SU-DHL-6 (cell line): ENCODE measurements at regions not wholly inside any gene's neighbourhood (a gene's known extent, or its start where the extent isn't known, plus 50 kb on each side); places are given as distances from the start of the nearest gene placed in this dataset.

Experiments
- H2AFZ ChIP-seq: fragments of 200-600 bp; sonication (generic); 2 replicates; pipeline ENCODE4 v1.6.1; 2014; ENCODE audit warnings: low read depth, mild to moderate bottlenecking, moderate library complexity, mixed read lengths, antibody characterized with exemption, low read length; ENCODE audit not compliant: severe bottlenecking
- H3F3A ChIP-seq: fragments of 200-600 bp; shearing (Covaris generic); 2 replicates; pipeline ENCODE4 v1.6.0; 2016; ENCODE audit warnings: antibody characterized with exemption, mild to moderate bottlenecking; ENCODE audit not compliant: insufficient read depth
- H3K27ac ChIP-seq: fragments of 200-600 bp; sonication (generic); 2 replicates; pipeline ENCODE4 v1.5.1; 2016; ENCODE audit warnings: low read depth, mild to moderate bottlenecking, low read length, moderate library complexity, mixed read lengths
- H3K27me3 ChIP-seq: fragments of 200-600 bp; sonication (generic), shearing (Covaris generic); 2 replicates; pipeline ENCODE4 v1.6.0; 2014; ENCODE audit warnings: mild to moderate bottlenecking, low read length
- H3K36me3 ChIP-seq: fragments of 200-600 bp; sonication (generic); 2 replicates; pipeline ENCODE4 v1.6.1; 2014; ENCODE audit warnings: mild to moderate bottlenecking, low read length, mixed read lengths
- H3K4me2 ChIP-seq: fragments of 300-600, 200-600 bp; shearing (Covaris generic), sonication (generic); 2 replicates; pipeline ENCODE4 v1.6.0; 2014; ENCODE audit warnings: low read length, low read depth, mild to moderate bottlenecking; ENCODE audit not compliant: poor library complexity, severe bottlenecking
- H3K4me3 ChIP-seq: fragments of 200-600 bp; sonication (generic); 2 replicates; pipeline ENCODE4 v1.5.1; 2014; ENCODE audit warnings: antibody characterized with exemption, low read length, mild to moderate bottlenecking, mixed read lengths; ENCODE audit not compliant: insufficient read depth, poor library complexity, severe bottlenecking
- H3K79me2 ChIP-seq: fragments of 200-600 bp; sonication (generic); 2 replicates; pipeline ENCODE4 v1.6.1; 2014; ENCODE audit warnings: mild to moderate bottlenecking, low read length, moderate library complexity; ENCODE audit not compliant: insufficient read depth
- H3K9ac ChIP-seq: fragments of 200-600 bp; sonication (generic); 2 replicates; pipeline ENCODE4 v1.7.0; 2014; ENCODE audit warnings: mild to moderate bottlenecking, low read length
- H3K9me2 ChIP-seq: fragments of 200-600 bp; sonication (generic); replicated peaks from 2 replicates; pipeline ENCODE4 v1.6.1; 2014; ENCODE audit warnings: low read length; ENCODE audit not compliant: insufficient read depth
- H3K9me3 ChIP-seq: fragments of 200-600 bp; sonication (generic); 2 replicates; pipeline ENCODE4 v1.6.1; 2014; ENCODE audit warnings: low read length, mixed read lengths; ENCODE audit not compliant: insufficient read depth
- H4K20me1 ChIP-seq: fragments of 200-600 bp; sonication (generic); 2 replicates; pipeline ENCODE4 v1.6.1; 2014; ENCODE audit warnings: low read depth, mild to moderate bottlenecking, antibody characterized with exemption, low read length, moderate library complexity, mixed read lengths
- CTCF ChIP-seq: fragments of 200-600 bp; sonication (generic); IDR thresholded peaks from one replicate; pipeline ENCODE4 v1.5.1; 2017; ENCODE audit warnings: antibody characterized with exemption, mild to moderate bottlenecking, low read length, moderate library complexity; ENCODE audit not compliant: insufficient read depth, poor library complexity, severe bottlenecking
- EZH2phosphoT487 ChIP-seq: fragments of 200-600 bp; sonication (generic), shearing (Covaris generic); conservative IDR thresholded peaks from 2 replicates; pipeline ENCODE4 v1.6.1; 2018; ENCODE audit warnings: mild to moderate bottlenecking, antibody characterized with exemption, low read length, moderate library complexity, mixed read lengths

DNA sequence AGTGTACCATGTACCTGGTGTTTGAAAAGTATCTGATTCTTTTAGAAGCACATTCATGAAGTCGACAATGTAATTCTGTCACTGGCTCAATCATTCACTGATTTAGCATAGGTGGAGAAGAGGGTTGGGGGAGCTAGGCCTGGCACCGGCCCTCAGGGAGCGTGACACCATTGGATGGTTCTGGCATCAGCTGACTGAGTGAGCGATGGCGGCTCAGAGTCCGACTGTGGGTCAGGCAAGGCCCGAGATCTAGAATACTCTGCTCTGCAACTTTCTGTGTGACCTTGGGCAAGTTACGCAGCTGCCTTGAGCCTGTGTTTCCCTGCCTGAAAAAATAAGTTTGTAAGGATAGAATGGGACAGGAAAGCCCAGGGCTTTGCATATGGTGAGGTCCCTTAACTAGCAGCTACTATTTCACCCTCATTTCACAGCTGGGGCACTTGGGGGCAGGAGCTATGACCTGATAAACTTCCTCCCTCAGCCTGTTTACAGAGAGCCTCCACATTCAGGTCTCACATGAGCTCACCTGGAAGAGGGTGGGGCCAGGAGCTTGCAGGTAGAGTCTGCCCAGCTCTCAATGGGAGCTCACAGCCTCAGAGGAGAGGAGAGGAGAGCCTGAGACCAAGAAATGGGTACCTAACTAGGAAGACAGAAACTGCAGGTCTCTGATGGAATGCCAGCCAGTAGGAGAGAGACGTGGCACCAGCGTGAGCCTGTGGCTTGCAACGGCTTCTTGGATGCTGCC, 153.7 kb upstream of the TLE3 start:
- Histone ChIP-seq H3K4me3 (no peak overlapping the region), H2AFZ (no peak overlapping the region), H3K9me3 (no peaks in the 10 kb centered on the region), H4K20me1 (no peaks in the 10 kb centered on the region), H3K4me2 (no peak overlapping the region), H3K27ac (no peak overlapping the region), H3F3A (0 out of 2 replicates have a peak, but pooled peaks cover 3% of the 10 kb centered on the region), H3K36me3 (no peaks in the 10 kb centered on the region), H3K27me3 (no peaks in the 10 kb centered on the region), H3K79me2 (no peaks in the 10 kb centered on the region), H3K9ac (no peak overlapping the region), H3K9me2 (no peaks in the 10 kb centered on the region)
- TF ChIP-seq CTCF (no peak), EZH2phosphoT487 (no peak)

DNA sequence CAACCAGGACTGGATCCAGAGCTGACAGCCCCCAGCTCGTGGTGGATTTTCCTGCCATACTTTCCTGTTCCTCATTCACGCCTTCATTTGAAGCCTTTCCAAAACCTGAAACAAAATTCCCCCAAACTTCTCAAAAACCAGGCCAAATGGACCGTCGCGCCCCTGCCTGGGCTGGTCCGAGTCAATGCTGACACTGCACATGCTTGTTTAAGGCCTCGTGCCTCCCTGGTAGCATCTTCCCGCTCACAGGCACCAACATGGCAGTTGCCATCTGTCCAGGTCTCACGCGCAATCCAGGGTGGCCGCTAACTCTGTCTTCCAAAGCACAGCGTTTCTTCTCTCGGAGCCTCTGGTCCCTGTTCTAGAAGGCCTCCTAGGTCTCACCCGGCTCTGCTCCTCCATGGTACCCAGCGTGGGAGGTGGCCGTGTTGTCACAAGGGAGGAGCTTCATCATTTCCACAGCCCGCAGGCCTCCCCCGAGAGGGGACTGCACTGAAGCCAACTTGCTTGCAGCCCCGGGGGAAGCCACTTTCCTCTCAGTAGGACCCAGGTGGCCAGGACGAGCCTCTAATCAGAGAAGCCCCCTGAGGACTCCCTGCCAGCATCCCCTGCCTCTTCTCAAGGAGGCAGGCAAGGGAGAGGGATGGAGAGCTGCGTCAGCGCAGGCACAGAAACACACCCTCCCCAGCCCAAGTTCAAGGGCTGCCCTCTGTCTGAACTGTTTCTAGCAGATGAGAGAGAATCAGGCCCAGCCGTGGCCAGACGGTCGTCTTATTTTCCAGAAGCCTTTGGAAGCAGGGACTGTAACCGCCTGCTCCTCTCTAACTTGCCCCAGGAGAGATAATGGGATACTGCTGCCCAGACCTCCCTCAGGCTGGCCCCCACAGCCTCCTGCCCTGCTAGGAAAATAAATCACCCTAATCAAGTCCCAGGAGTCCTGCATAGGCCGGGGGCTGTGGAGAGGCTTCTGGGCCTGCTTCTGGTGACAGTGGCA, 152.8 kb upstream of the TLE3 start:
- H3F3A ChIP-seq = no peaks in the 10 kb centered on the region
- H3K79me2 ChIP-seq = no peaks in the 10 kb centered on the region
- TF ChIP-seq EZH2phosphoT487 (no peak), CTCF (no peak)
- H3K27ac ChIP-seq = no peak overlapping the region
- H4K20me1 ChIP-seq = no peaks in the 10 kb centered on the region
- H3K27me3 ChIP-seq = no peaks in the 10 kb centered on the region
- H3K9me3 ChIP-seq = no peaks in the 10 kb centered on the region
- no peak overlapping the region for H3K9ac ChIP-seq
- H3K36me3 ChIP-seq = no peaks in the 10 kb centered on the region
- H2AFZ ChIP-seq = no peak overlapping the region
- H3K4me3 ChIP-seq = no peak overlapping the region
- no peaks in the 10 kb centered on the region for H3K9me2 ChIP-seq
- no peak overlapping the region for H3K4me2 ChIP-seq

GRCh38 chr15:70249616-70250015, 151.9 kb upstream of the TLE3 start:
- H4K20me1 ChIP-seq = no peaks in the 10 kb centered on the region
- no peaks in the 10 kb centered on the region for H3F3A ChIP-seq
- no peaks in the 10 kb centered on the region for H3K9me3 ChIP-seq
- no peak overlapping the region for H3K4me2 ChIP-seq
- no peaks in the 10 kb centered on the region for H3K27me3 ChIP-seq
- no peaks in the 10 kb centered on the region for H3K79me2 ChIP-seq
- no peak for TF ChIP-seq CTCF
- TF ChIP-seq EZH2phosphoT487 = no peak
- no peak overlapping the region for H3K27ac ChIP-seq
- no peak overlapping the region for H3K4me3 ChIP-seq
- no peaks in the 10 kb centered on the region for H3K36me3 ChIP-seq
- H3K9ac ChIP-seq = no peak overlapping the region
- no peak overlapping the region for H2AFZ ChIP-seq
- H3K9me2 ChIP-seq = no peaks in the 10 kb centered on the region
